Trophoblast cell (in vitro differentiated cells and primary cell): ENCODE measurements at regions not wholly inside any gene's neighbourhood (a gene's known extent, or its start where the extent isn't known, plus 50 kb on each side); places are given as distances from the start of the nearest gene placed in this dataset.

Experiments
- DNase-seq, 2 donors: peaks; one replicate each; pipeline ENCODE4 v3.0.0-alpha.2; 2016
- H2AFZ ChIP-seq: 2 replicates; pipeline ENCODE4 v1.6.1; 2013; ENCODE audit warnings: low read length, moderate library complexity, mild to moderate bottlenecking; ENCODE audit not compliant: insufficient read depth, poor library complexity
- H2AK5ac ChIP-seq: 2 replicates; pipeline ENCODE4 v1.6.1; 2013; ENCODE audit warnings: mild to moderate bottlenecking, low read length
- H2BK120ac ChIP-seq: 2 replicates; pipeline ENCODE4 v1.6.1; 2013; ENCODE audit warnings: low read length, mild to moderate bottlenecking, moderate library complexity; ENCODE audit not compliant: insufficient read depth, poor library complexity
- H2BK12ac ChIP-seq: 2 replicates; pipeline ENCODE4 v1.6.1; 2013; ENCODE audit warnings: mild to moderate bottlenecking, low read length, moderate library complexity
- H2BK5ac ChIP-seq: 2 replicates; pipeline ENCODE4 v1.6.1; 2013; ENCODE audit warnings: low read length, low read depth, moderate library complexity, mild to moderate bottlenecking; ENCODE audit not compliant: poor library complexity
- H3K14ac ChIP-seq: 2 replicates; pipeline ENCODE4 v1.6.1; 2013; ENCODE audit warnings: mild to moderate bottlenecking, low read length
- H3K18ac ChIP-seq: 2 replicates; pipeline ENCODE4 v1.6.1; 2013; ENCODE audit warnings: mild to moderate bottlenecking, low read length
- H3K23ac ChIP-seq: 2 replicates; pipeline ENCODE4 v1.6.1; 2013; ENCODE audit warnings: low read length
- H3K27ac ChIP-seq: 2 replicates; pipeline ENCODE4 v1.5.1; 2013; ENCODE audit warnings: low read depth, mild to moderate bottlenecking, inconsistent platforms, low read length, moderate library complexity
- H3K27me3 ChIP-seq: 2 replicates; pipeline ENCODE4 v1.6.1; 2013; ENCODE audit warnings: inconsistent platforms, mild to moderate bottlenecking, low read length, moderate library complexity; ENCODE audit not compliant: insufficient read depth
- H3K36me3 ChIP-seq, 2 experiments: 1 replicate in 1 of 2; 2 replicates in 1 of 2; pipeline ENCODE4 v1.6.1; 2013; ENCODE audit warnings: low read length in 2 of 2, mild to moderate bottlenecking in 2 of 2, moderate library complexity in 1 of 2; ENCODE audit not compliant: insufficient read depth in 2 of 2, control insufficient read depth in 1 of 2
- H3K4ac ChIP-seq: 2 replicates; pipeline ENCODE4 v1.6.1; 2013; ENCODE audit warnings: low read depth, mild to moderate bottlenecking, low read length, moderate library complexity
- H3K4me1 ChIP-seq, 2 experiments: 1 replicate in 1 of 2; 2 replicates in 1 of 2; pipeline ENCODE4 v1.6.1; 2013; ENCODE audit warnings: low read length in 2 of 2, mild to moderate bottlenecking in 2 of 2, moderate library complexity in 1 of 2; ENCODE audit not compliant: insufficient read depth in 2 of 2, control insufficient read depth in 1 of 2
- H3K4me2 ChIP-seq: 2 replicates; pipeline ENCODE4 v1.6.1; 2013; ENCODE audit warnings: inconsistent platforms, mild to moderate bottlenecking, low read length, moderate library complexity
- H3K4me3 ChIP-seq: 2 replicates; pipeline ENCODE4 v1.5.1; 2013; ENCODE audit warnings: mild to moderate bottlenecking, low read depth, low read length, inconsistent platforms
- H3K79me1 ChIP-seq: one replicate; pipeline ENCODE4 v1.6.1; 2013; ENCODE audit warnings: low read length
- H3K79me2 ChIP-seq: 2 replicates; pipeline ENCODE4 v1.6.1; 2013; ENCODE audit warnings: low read length, mild to moderate bottlenecking; ENCODE audit not compliant: control insufficient read depth, insufficient read depth, poor library complexity
- H3K9ac ChIP-seq: 2 replicates; pipeline ENCODE4 v1.6.1; 2013; ENCODE audit warnings: mild to moderate bottlenecking, low read length
- H3K9me3 ChIP-seq: 2 replicates; pipeline ENCODE4 v1.6.1; 2013; ENCODE audit warnings: low read depth, mild to moderate bottlenecking, control low read depth, inconsistent platforms, low read length; ENCODE audit not compliant: insufficient read depth
- H4K12ac ChIP-seq: 2 replicates; pipeline ENCODE4 v1.6.1; 2013; ENCODE audit warnings: low read depth, mild to moderate bottlenecking, low read length, moderate library complexity
- H4K8ac ChIP-seq: 2 replicates; pipeline ENCODE4 v1.6.1; 2013; ENCODE audit warnings: low read depth, mild to moderate bottlenecking, low read length, moderate library complexity
- H4K91ac ChIP-seq: one replicate; pipeline ENCODE4 v1.6.1; 2013; ENCODE audit warnings: low read depth, mild to moderate bottlenecking, low read length, moderate library complexity
- WGBS: extraction: QIAGEN DNeasy Blood & Tissue Kit; methylation state at CpG from one replicate; pipeline ENCODE4 v1.1.7; 2013; ENCODE audit warnings: missing lambda C conversion rate; ENCODE audit not compliant: insufficient read length, insufficient coverage; ENCODE audit errors: extremely low coverage; 5-methylcytosine and 5-hydroxymethylcytosine counted together

GRCh38 chr2:198280145-198280544 is 475.8 kb downstream of the PLCL1 start:
- Histone ChIP-seq H3K4me2 (no peak overlapping the region), H3K79me2 (no peaks in the 10 kb centered on the region), H2AK5ac (no peak overlapping the region), H2BK5ac (no peak overlapping the region), H3K9me3 (no peaks in the 10 kb centered on the region), H4K12ac (no peak overlapping the region), H2BK120ac (no peak overlapping the region), H4K8ac (no peak overlapping the region), H2AFZ (no peak overlapping the region), H3K18ac (no peak overlapping the region), H3K9ac (no peak overlapping the region), H3K23ac (no peak overlapping the region), H3K4ac (no peak overlapping the region), H3K27me3 (no peaks in the 10 kb centered on the region), H2BK12ac (no peak overlapping the region), H4K91ac (no peak overlapping the region), H3K4me1 (no peaks in the 10 kb centered on the region), H3K36me3 (no peaks in the 10 kb centered on the region), H3K79me1 (no peaks in the 10 kb centered on the region), H3K4me3 (no peak overlapping the region), H3K14ac (no peak overlapping the region), H3K27ac (no peak overlapping the region)
- DNase-seq: no peak
- no CpG with 5 or more reads among the region's 2 CpGs for WGBS

- H3K27ac ChIP-seq: no peak overlapping the region
- H2AK5ac ChIP-seq: no peak overlapping the region
- no peak overlapping the region for H3K4ac ChIP-seq
- H2AFZ ChIP-seq: no peak overlapping the region
- no CpG with 5 or more reads among the region's 5 CpGs for WGBS
- no peaks in the 10 kb centered on the region for H3K4me1 ChIP-seq
- H3K27me3 ChIP-seq: no peaks in the 10 kb centered on the region
- H3K36me3 ChIP-seq: no peaks in the 10 kb centered on the region
- H3K14ac ChIP-seq: no peak overlapping the region
- no peak overlapping the region for H3K23ac ChIP-seq
- no peak overlapping the region for H2BK12ac ChIP-seq
- H3K79me1 ChIP-seq: no peaks in the 10 kb centered on the region
- H3K9me3 ChIP-seq: no peaks in the 10 kb centered on the region
- no peak overlapping the region for H2BK5ac ChIP-seq
- H3K18ac ChIP-seq: no peak overlapping the region
- no peak overlapping the region for H4K91ac ChIP-seq
- H4K12ac ChIP-seq: no peak overlapping the region
- no peak overlapping the region for H4K8ac ChIP-seq
- H3K9ac ChIP-seq: no peak overlapping the region
- no peak for DNase-seq
- no peak overlapping the region for H2BK120ac ChIP-seq
- no peak overlapping the region for H3K4me3 ChIP-seq
- H3K79me2 ChIP-seq: no peaks in the 10 kb centered on the region
- H3K4me2 ChIP-seq: no peak overlapping the region
Measured at GRCh38 chr2:198279026-198279425, 474.6 kb downstream of the PLCL1 start.

- H3K79me2 ChIP-seq: no peaks in the 10 kb centered on the region
- no peak overlapping the region for H3K23ac ChIP-seq
- no peaks in the 10 kb centered on the region for H3K36me3 ChIP-seq
- no peaks in the 10 kb centered on the region for H3K79me1 ChIP-seq
- H3K18ac ChIP-seq: no peak overlapping the region
- no peak overlapping the region for H2BK120ac ChIP-seq
- no peak overlapping the region for H2AFZ ChIP-seq
- H3K4me3 ChIP-seq: no peak overlapping the region
- no peak overlapping the region for H4K8ac ChIP-seq
- H3K4me2 ChIP-seq: no peak overlapping the region
- H2AK5ac ChIP-seq: no peak overlapping the region
- H3K9ac ChIP-seq: no peak overlapping the region
- DNase-seq: no peak
- H3K9me3 ChIP-seq: no peaks in the 10 kb centered on the region
- no CpG with 5 or more reads among the region's 2 CpGs for WGBS
- no peaks in the 10 kb centered on the region for H3K27me3 ChIP-seq
- no peak overlapping the region for H4K91ac ChIP-seq
- no peak overlapping the region for H3K4ac ChIP-seq
- no peak overlapping the region for H4K12ac ChIP-seq
- no peaks in the 10 kb centered on the region for H3K4me1 ChIP-seq
- H3K14ac ChIP-seq: no peak overlapping the region
- no peak overlapping the region for H3K27ac ChIP-seq
- no peak overlapping the region for H2BK12ac ChIP-seq
- no peak overlapping the region for H2BK5ac ChIP-seq
Measured at GRCh38 chr2:198277181-198277580, 472.8 kb downstream of the PLCL1 start.

GRCh38 chr2:198273660-198274059 is 469.3 kb downstream of the PLCL1 start:
- Histone ChIP-seq H3K36me3 (no peaks in the 10 kb centered on the region), H4K8ac (no peak overlapping the region), H3K23ac (no peak overlapping the region), H2BK120ac (no peak overlapping the region), H3K9ac (no peak overlapping the region), H3K27ac (no peak overlapping the region), H3K4ac (no peak overlapping the region), H3K14ac (no peak overlapping the region), H3K18ac (no peak overlapping the region), H3K9me3 (no peaks in the 10 kb centered on the region), H2AK5ac (no peak overlapping the region), H3K4me3 (no peak overlapping the region), H4K12ac (no peak overlapping the region), H3K27me3 (no peaks in the 10 kb centered on the region), H3K4me1 (no peaks in the 10 kb centered on the region), H3K4me2 (no peak overlapping the region), H2BK12ac (no peak overlapping the region), H2AFZ (no peak overlapping the region), H3K79me2 (no peaks in the 10 kb centered on the region), H2BK5ac (no peak overlapping the region), H4K91ac (no peak overlapping the region), H3K79me1 (no peaks in the 10 kb centered on the region)
- DNase-seq: no peak
- no CpG with 5 or more reads among the region's 1 CpG for WGBS
